Loucy (cell line): ENCODE measurements at regions not wholly inside any gene's neighbourhood (a gene's known extent, or its start where the extent isn't known, plus 50 kb on each side); places are given as distances from the start of the nearest gene placed in this dataset.

Experiments
- EZH2phosphoT487 ChIP-seq: fragments of 200-600 bp; IDR thresholded peaks from 2 replicates; pipeline ENCODE4 v1.6.1; 2018; ENCODE audit warnings: antibody characterized with exemption, mild to moderate bottlenecking, moderate library complexity, borderline replicate concordance
- TF ChIP-seq, protein P1 (sequence below): fragments of 200-600 bp; sonication (generic); conservative IDR thresholded peaks from 2 replicates; pipeline ENCODE4 v1.5.1; 2014; ENCODE audit warnings: mild to moderate bottlenecking, antibody characterized with exemption, low read length

DNA sequence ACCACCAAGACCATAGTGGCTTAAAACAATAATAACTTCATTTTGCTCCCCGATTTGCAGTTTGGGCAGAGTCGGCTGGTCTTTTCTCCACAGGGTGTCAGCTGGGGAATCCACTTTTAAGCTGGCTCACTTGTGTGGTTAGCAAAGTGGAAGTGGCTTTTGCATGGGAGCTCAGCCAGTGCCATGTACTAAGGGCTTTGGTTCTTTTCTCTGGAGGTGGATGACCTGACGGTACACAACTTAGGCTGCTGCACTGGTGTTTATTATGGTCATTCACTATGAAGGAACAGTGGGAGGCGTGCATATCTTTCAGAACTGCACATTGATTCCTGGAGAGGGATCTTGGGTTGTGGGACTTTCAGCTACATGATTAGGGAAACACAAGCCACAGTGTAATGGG lies 141.0 kb downstream of the OR2B2 start:
- TF ChIP-seq, protein P1, sequence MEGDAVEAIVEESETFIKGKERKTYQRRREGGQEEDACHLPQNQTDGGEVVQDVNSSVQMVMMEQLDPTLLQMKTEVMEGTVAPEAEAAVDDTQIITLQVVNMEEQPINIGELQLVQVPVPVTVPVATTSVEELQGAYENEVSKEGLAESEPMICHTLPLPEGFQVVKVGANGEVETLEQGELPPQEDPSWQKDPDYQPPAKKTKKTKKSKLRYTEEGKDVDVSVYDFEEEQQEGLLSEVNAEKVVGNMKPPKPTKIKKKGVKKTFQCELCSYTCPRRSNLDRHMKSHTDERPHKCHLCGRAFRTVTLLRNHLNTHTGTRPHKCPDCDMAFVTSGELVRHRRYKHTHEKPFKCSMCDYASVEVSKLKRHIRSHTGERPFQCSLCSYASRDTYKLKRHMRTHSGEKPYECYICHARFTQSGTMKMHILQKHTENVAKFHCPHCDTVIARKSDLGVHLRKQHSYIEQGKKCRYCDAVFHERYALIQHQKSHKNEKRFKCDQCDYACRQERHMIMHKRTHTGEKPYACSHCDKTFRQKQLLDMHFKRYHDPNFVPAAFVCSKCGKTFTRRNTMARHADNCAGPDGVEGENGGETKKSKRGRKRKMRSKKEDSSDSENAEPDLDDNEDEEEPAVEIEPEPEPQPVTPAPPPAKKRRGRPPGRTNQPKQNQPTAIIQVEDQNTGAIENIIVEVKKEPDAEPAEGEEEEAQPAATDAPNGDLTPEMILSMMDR: no peak
- no peak for TF ChIP-seq EZH2phosphoT487
